RWPE2 (cell line): ENCODE measurements at regions not wholly inside any gene's neighbourhood (a gene's known extent, or its start where the extent isn't known, plus 50 kb on each side); places are given as distances from the start of the nearest gene placed in this dataset.

Experiments used
- ATAC-seq: fragments of 200-7000 bp; cut with Tn5 transposase; 3 replicates; pipeline ENCODE4 v1.9.1; 2021; ENCODE audit warnings: low read depth
- DNase-seq: peaks from one replicate; pipeline ENCODE4 v3.0.0-alpha.2; 2020; ENCODE audit warnings: low spot score
- H3K27ac ChIP-seq: fragments of 450-650 bp; 2 replicates; pipeline ENCODE4 v1.5.1; 2017; ENCODE audit warnings: mild to moderate bottlenecking; ENCODE audit not compliant: poor library complexity, severe bottlenecking
- H3K27me3 ChIP-seq: fragments of 250-450 bp; sonication (Bioruptor Pico); 2 replicates; pipeline ENCODE4 v1.5.1; 2021; ENCODE audit warnings: mild to moderate bottlenecking, moderate library complexity; ENCODE audit not compliant: insufficient read depth, poor library complexity, severe bottlenecking
- H3K36me3 ChIP-seq: fragments of 250-450 bp; sonication (Bioruptor Pico); 2 replicates; pipeline ENCODE4 v1.5.1; 2020; ENCODE audit warnings: low read depth, mild to moderate bottlenecking, moderate library complexity
- H3K4me1 ChIP-seq: fragments of 250-450 bp; sonication (Bioruptor Pico); 2 replicates; pipeline ENCODE4 v1.5.1; 2021; ENCODE audit warnings: mild to moderate bottlenecking, moderate library complexity; ENCODE audit not compliant: insufficient read depth, poor library complexity, severe bottlenecking
- H3K4me3 ChIP-seq: fragments of 250-450 bp; sonication (Bioruptor Pico); 2 replicates; pipeline ENCODE4 v1.5.1; 2021; ENCODE audit warnings: mild to moderate bottlenecking, moderate library complexity; ENCODE audit not compliant: severe bottlenecking
- H3K9me3 ChIP-seq: fragments of 250-450 bp; sonication (Bioruptor Pico); 2 replicates; pipeline ENCODE4 v1.5.1; 2021; ENCODE audit warnings: mild to moderate bottlenecking, moderate library complexity; ENCODE audit not compliant: severe bottlenecking
- CTCF ChIP-seq: fragments of 450-650 bp; IDR thresholded peaks from one replicate; pipeline ENCODE4 v1.5.1; 2017; ENCODE audit warnings: mild to moderate bottlenecking, moderate library complexity; ENCODE audit not compliant: poor library complexity, severe bottlenecking

DNA sequence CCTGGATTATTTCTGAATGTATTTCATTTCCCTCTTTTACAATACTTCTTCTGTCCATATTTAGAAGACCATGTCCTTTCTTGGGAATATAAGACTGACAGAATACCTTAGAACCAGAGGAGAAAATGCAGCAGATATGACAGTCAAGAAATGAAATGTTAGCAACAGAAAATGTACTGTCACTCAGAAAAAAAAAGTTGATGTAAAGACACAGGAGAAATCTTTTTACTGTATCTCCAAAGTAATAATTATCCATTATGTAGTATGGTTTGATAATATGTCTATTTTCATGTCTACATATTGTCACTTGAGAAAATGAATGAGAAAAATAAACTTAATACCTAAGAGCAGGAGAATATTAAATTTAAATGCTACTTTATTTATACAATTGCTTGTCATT is 652.1 kb downstream of the GABRG2 start:
- Histone ChIP-seq H3K4me3 (no peak overlapping the region), H3K36me3 (no peaks in the 10 kb centered on the region), H3K4me1 (no peaks in the 10 kb centered on the region), H3K27me3 (no peaks in the 10 kb centered on the region), H3K27ac (no peak overlapping the region), H3K9me3 (peaks cover 4% of the 10 kb centered on the region)
- ATAC-seq, result no peak
- no peak for TF ChIP-seq CTCF
- DNase-seq, result no peak

GRCh38 chr5:162721125-162721524 is 653.6 kb downstream of the GABRG2 start:
- H3K9me3 ChIP-seq, result peaks cover 4% of the 10 kb centered on the region
- no peak for ATAC-seq

GRCh38 chr5:162752612-162753011 is 684.8 kb upstream of the CCNG1 start:
- H3K4me1 ChIP-seq, result no peaks in the 10 kb centered on the region
- no peak for TF ChIP-seq CTCF
- DNase-seq, result no peak
- no peaks in the 10 kb centered on the region for H3K36me3 ChIP-seq
- H3K27me3 ChIP-seq, result no peaks in the 10 kb centered on the region
- no peak overlapping the region for H3K27ac ChIP-seq
- ATAC-seq, result no peak
- no peak overlapping the region for H3K4me3 ChIP-seq
- H3K9me3 ChIP-seq, result peaks cover 2% of the 10 kb centered on the region

More at GRCh38 chr5:162721125-162721524, 653.6 kb downstream of the GABRG2 start:
- Histone ChIP-seq H3K4me1 (no peaks in the 10 kb centered on the region), H3K27me3 (no peaks in the 10 kb centered on the region), H3K27ac (no peak overlapping the region), H3K36me3 (no peaks in the 10 kb centered on the region), H3K4me3 (no peak overlapping the region)
- no peak for DNase-seq
- TF ChIP-seq CTCF, result no peak

DNA sequence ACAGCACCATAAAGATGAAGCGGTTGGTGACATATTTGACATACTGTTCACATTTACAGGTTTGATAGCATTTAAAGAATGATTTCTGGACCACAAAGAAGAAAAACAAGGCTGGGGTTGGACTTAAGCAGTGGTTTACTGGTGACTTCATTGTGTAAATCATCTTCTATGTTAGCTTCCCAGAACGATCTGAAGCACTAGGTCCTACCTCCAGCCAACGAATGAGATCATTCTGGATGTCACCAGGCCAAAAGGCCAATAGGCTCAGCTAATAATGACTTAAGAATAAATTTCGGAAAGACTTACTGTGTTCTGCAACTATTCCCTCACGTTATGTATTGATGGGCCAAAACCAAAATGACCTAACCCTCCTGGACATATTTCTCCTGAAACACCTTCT is 675.3 kb upstream of the CCNG1 start:
- no peak for DNase-seq
- no peaks in the 10 kb centered on the region for H3K4me1 ChIP-seq
- H3K27me3 ChIP-seq, result no peaks in the 10 kb centered on the region
- no peak overlapping the region for H3K4me3 ChIP-seq
- ATAC-seq, result no peak
- no peaks in the 10 kb centered on the region for H3K9me3 ChIP-seq
- H3K27ac ChIP-seq, result no peak overlapping the region
- no peaks in the 10 kb centered on the region for H3K36me3 ChIP-seq
- TF ChIP-seq CTCF, result no peak

DNA sequence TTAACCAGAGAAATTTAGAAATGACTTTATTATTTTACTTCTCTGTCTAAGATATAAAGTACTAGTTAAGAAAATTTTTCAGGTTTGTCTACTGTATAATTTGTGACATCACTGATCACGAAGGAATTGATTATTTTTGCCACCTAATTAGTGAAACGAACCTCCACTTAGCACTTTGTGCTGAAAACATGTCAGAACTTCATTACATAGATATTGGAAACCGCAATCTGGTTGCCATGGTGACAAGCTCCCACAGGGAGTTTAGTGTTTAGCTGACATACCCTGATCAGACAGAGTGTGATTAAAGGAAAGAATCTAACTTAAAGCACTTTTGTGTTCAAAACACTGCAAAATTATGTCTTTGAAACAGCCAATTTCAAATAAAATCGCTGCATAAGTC is 668.4 kb upstream of the CCNG1 start:
- Histone ChIP-seq H3K4me1 (no peaks in the 10 kb centered on the region), H3K9me3 (peaks cover 5% of the 10 kb centered on the region), H3K27me3 (no peaks in the 10 kb centered on the region), H3K4me3 (no peak overlapping the region), H3K27ac (no peak overlapping the region), H3K36me3 (no peaks in the 10 kb centered on the region)
- no peak for TF ChIP-seq CTCF
- DNase-seq, result no peak
- ATAC-seq, result no peak
